Medulla oblongata (tissue), 1 donor: ENCODE measurements at regions not wholly inside any gene's neighbourhood (a gene's known extent, or its start where the extent isn't known, plus 50 kb on each side); places are given as distances from the start of the nearest gene placed in this dataset.
"Not testable (repeated sequence)": the region's sequence is repeated elsewhere in the genome, so short reads cannot be mapped to it uniquely, and the experiment has no call there.

Experiments used
- DNase-seq: peaks from one replicate; pipeline ENCODE4 v3.0.0-alpha.2; 2015; ENCODE audit errors: extremely low spot score

- no peak for DNase-seq
Observed at GRCh38 chr4:179112441-179113170, 1670.4 kb upstream of the AGA start.

GRCh38 chr4:179114615-179115014 lies 1672.4 kb upstream of the AGA start:
- DNase-seq: no peak

GRCh38 chr4:179116011-179116410 lies 1673.8 kb upstream of the AGA start:
- no peak for DNase-seq

GRCh38 chr4:179116581-179116980 lies 1674.3 kb upstream of the AGA start:
- no peak for DNase-seq

- DNase-seq: no peak
Observed at GRCh38 chr4:179123084-179123483, 1680.8 kb upstream of the AGA start.

GRCh38 chr4:179124419-179124818 lies 1682.2 kb upstream of the AGA start:
- no peak for DNase-seq

GRCh38 chr4:179124957-179125356 lies 1682.7 kb upstream of the AGA start:
- no peak for DNase-seq

- DNase-seq: no peak
Observed at GRCh38 chr4:179125870-179126269, 1683.6 kb upstream of the AGA start.

GRCh38 chr4:179128299-179128698 lies 1686.1 kb upstream of the AGA start:
- no peak for DNase-seq

GRCh38 chr4:179130122-179130714 lies 1688.0 kb upstream of the AGA start:
- DNase-seq: no peak

GRCh38 chr4:179145746-179146525 lies 1703.7 kb upstream of the AGA start:
- DNase-seq: no peak

- DNase-seq: no peak
Observed at GRCh38 chr4:179151770-179152169, 1709.5 kb upstream of the AGA start.

GRCh38 chr4:179163147-179163546 lies 1720.9 kb upstream of the AGA start:
- DNase-seq: no peak

GRCh38 chr4:179164267-179164999 lies 1722.2 kb upstream of the AGA start:
- DNase-seq: no peak

- DNase-seq: no peak
Observed at GRCh38 chr4:179165000-179165738, 1722.9 kb upstream of the AGA start.

- DNase-seq: no peak
Observed at GRCh38 chr4:179165862-179166261, 1723.6 kb upstream of the AGA start.

GRCh38 chr4:179170308-179170707 lies 1728.1 kb upstream of the AGA start:
- DNase-seq: not testable (repeated sequence)

GRCh38 chr4:179182741-179183140 lies 1740.5 kb upstream of the AGA start:
- no peak for DNase-seq

GRCh38 chr4:179195887-179196286 lies 1753.7 kb upstream of the AGA start:
- no peak for DNase-seq

- DNase-seq: no peak
Observed at GRCh38 chr4:179196511-179196910, 1754.3 kb upstream of the AGA start.

- no peak for DNase-seq
Observed at GRCh38 chr4:179200681-179201080, 1758.4 kb upstream of the AGA start.
